Activated CD4-positive, alpha-beta T cell treated with anti-CD3 and anti-CD28 coated beads, Interleukin-2, amount 10 ng/mL, durations not matched to agents 7 days and 5 days (primary cell): ENCODE measurements at regions not wholly inside any gene's neighbourhood (a gene's known extent, or its start where the extent isn't known, plus 50 kb on each side); places are given as distances from the start of the nearest gene placed in this dataset.

Experiments
- CTCF ChIA-PET: fragments of 350-600 bp; sonication (Branson Sonifier 250); formaldehyde crosslinking; loops from one replicate; lab custom pipeline; 2021; ENCODE audit warnings: antibody characterized with exemption; lab: Charles Lee
- POLR2A ChIA-PET: fragments of 350-600 bp; sonication (Branson Sonifier 250); formaldehyde crosslinking; loops from one replicate; lab custom pipeline; 2021; ENCODE audit warnings: antibody characterized with exemption; lab: Charles Lee
- DNase-seq: peaks from one replicate; pipeline ENCODE4 v3.0.0-alpha.2; 2020
- H3K27ac Mint-ChIP-seq: one replicate; pipeline ENCODE4 v1.8.0; 2021; ENCODE audit warnings: mild to moderate bottlenecking, moderate library complexity, mixed read lengths
- H3K27me3 Mint-ChIP-seq: one replicate; pipeline ENCODE4 v1.8.0; 2021; ENCODE audit warnings: mixed read lengths
- H3K36me3 Mint-ChIP-seq: one replicate; pipeline ENCODE4 v1.8.0; 2021; ENCODE audit warnings: low read depth, mixed read lengths
- H3K4me1 Mint-ChIP-seq: one replicate; pipeline ENCODE4 v1.8.0; 2021; ENCODE audit warnings: mixed read lengths
- H3K4me3 Mint-ChIP-seq: one replicate; pipeline ENCODE4 v1.8.0; 2021; ENCODE audit warnings: mild to moderate bottlenecking, moderate library complexity, mixed read lengths
- H3K9me3 Mint-ChIP-seq: one replicate; pipeline ENCODE4 v1.8.0; 2021; ENCODE audit warnings: mixed read lengths

- Mint-ChIP-seq H3K27ac (peak overlapping the region; percentile 22), H3K27me3 (peaks cover 2% of the 10 kb centered on the region)
Observed at GRCh38 chr16:81185416-81185815, 53.1 kb upstream of the BCO1 start.

GRCh38 chr16:81181013-81181720, 57.3 kb upstream of the BCO1 start:
- no peak overlapping the region for H3K27ac Mint-ChIP-seq
- DNase-seq: no peak
- H3K27me3 Mint-ChIP-seq: peaks cover 2% of the 10 kb centered on the region
- ChIA-PET POLR2A (no interaction called here), CTCF (no interaction called here)
- no peaks in the 10 kb centered on the region for H3K4me1 Mint-ChIP-seq
- no peaks in the 10 kb centered on the region for H3K9me3 Mint-ChIP-seq
- H3K4me3 Mint-ChIP-seq: no peak overlapping the region
- H3K36me3 Mint-ChIP-seq: no peaks in the 10 kb centered on the region

More at GRCh38 chr16:81185416-81185815, 53.1 kb upstream of the BCO1 start:
- H3K4me1 Mint-ChIP-seq: no peaks in the 10 kb centered on the region
- ChIA-PET POLR2A (no interaction called here), CTCF (no interaction called here)
- H3K9me3 Mint-ChIP-seq: no peaks in the 10 kb centered on the region
- no peak for DNase-seq
- H3K36me3 Mint-ChIP-seq: no peaks in the 10 kb centered on the region
- no peak overlapping the region for H3K4me3 Mint-ChIP-seq

- no peak for DNase-seq
- Mint-ChIP-seq H3K4me1 (no peaks in the 10 kb centered on the region), H3K4me3 (no peak overlapping the region), H3K36me3 (no peaks in the 10 kb centered on the region), H3K27ac (no peak overlapping the region), H3K27me3 (peaks cover 2% of the 10 kb centered on the region), H3K9me3 (no peaks in the 10 kb centered on the region)
- POLR2A ChIA-PET: no interaction called here
- CTCF ChIA-PET: no interaction called here
Observed at GRCh38 chr16:81180578-81180977, 57.9 kb upstream of the BCO1 start.

DNA sequence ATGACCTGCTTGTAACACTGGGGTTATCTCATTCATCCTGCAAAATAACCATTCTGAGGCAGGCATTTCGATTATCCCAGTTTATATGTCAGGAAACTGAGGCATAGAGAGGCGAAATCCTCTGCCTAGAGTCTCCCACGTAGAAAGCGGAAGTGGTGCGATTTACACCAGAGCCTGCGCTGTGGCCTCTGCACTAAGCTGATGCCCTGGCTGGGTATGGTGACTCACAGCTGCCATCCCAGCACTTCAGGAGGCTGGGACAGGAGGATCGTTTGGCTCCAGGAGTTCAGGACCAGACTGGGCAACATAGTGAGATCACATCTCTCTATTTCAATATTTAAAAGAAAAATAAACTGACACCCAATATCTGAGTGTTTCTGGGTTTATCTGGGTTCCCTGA, 59.3 kb upstream of the BCO1 start:
- no peaks in the 10 kb centered on the region for H3K4me1 Mint-ChIP-seq
- CTCF ChIA-PET: interaction anchor here (0.9 kb wide), 1 partner anchor 30 kb away, joined by 5 read pairs; no protein-coding TSS in a partner anchor
- no peaks in the 10 kb centered on the region for H3K9me3 Mint-ChIP-seq
- no peak overlapping the region for H3K27ac Mint-ChIP-seq
- peaks cover 2% of the 10 kb centered on the region for H3K27me3 Mint-ChIP-seq
- H3K36me3 Mint-ChIP-seq: no peaks in the 10 kb centered on the region
- no peak overlapping the region for H3K4me3 Mint-ChIP-seq
- no peak for DNase-seq
- POLR2A ChIA-PET: no interaction called here

- peaks cover under 1% of the 10 kb centered on the region for H3K27me3 Mint-ChIP-seq
- ChIA-PET CTCF (no interaction called here), POLR2A (no interaction called here)
- no peaks in the 10 kb centered on the region for H3K36me3 Mint-ChIP-seq
- no peak overlapping the region for H3K27ac Mint-ChIP-seq
- H3K9me3 Mint-ChIP-seq: no peaks in the 10 kb centered on the region
- H3K4me3 Mint-ChIP-seq: no peak overlapping the region
- H3K4me1 Mint-ChIP-seq: no peaks in the 10 kb centered on the region
- no peak for DNase-seq
Observed at GRCh38 chr16:81175325-81175891, 63.1 kb upstream of the BCO1 start.

DNA sequence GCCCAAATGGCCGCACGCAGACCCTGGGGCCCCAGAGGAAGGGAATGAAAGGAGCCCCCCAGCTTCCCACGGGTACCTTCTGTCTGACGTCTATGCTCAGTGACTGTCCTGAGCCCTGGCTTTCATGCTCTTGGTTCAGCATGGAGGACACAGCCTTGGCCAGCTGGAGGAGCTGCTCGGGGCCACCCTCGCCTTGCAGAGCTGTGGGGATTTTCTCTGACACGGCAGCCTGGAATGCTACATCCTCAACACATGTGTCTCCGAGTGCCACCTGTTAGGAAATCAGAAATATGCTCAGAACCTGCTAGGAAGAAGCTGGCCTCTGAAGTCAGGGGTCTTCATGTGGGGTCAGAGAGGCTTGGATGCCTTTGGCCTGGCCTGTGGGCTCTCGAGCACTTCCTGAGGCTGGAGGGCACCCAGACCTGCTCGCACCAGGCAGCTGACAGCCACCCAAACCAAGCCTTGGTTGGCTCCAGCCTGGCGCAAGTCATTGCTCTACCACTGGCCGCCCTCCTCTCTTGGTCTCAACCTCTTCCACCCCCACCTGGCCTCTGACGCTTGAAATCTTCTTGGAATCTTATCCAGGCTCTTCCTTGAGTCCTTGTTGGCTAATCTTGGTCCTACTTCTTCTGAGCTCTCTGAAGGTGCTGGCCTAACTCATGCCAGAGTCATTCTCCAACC, 63.7 kb upstream of the BCO1 start:
- POLR2A ChIA-PET: no interaction called here
- H3K27ac Mint-ChIP-seq: no peak overlapping the region

GRCh38 chr16:81172769-81173658, 65.5 kb upstream of the BCO1 start:
- no peaks in the 10 kb centered on the region for H3K4me1 Mint-ChIP-seq
- H3K4me3 Mint-ChIP-seq: no peak overlapping the region
- H3K27me3 Mint-ChIP-seq: no peaks in the 10 kb centered on the region
- no peaks in the 10 kb centered on the region for H3K36me3 Mint-ChIP-seq
- no peaks in the 10 kb centered on the region for H3K9me3 Mint-ChIP-seq
- ChIA-PET POLR2A (no interaction called here), CTCF (no interaction called here)
- no peak overlapping the region for H3K27ac Mint-ChIP-seq
- DNase-seq: no peak

More for the DNA sequence above, 63.7 kb upstream of the BCO1 start:
- Mint-ChIP-seq H3K4me1 (no peaks in the 10 kb centered on the region), H3K36me3 (no peaks in the 10 kb centered on the region), H3K4me3 (no peak overlapping the region), H3K9me3 (no peaks in the 10 kb centered on the region), H3K27me3 (no peaks in the 10 kb centered on the region)
- no peak for DNase-seq
- CTCF ChIA-PET: no interaction called here

GRCh38 chr16:81170824-81171223, 67.7 kb upstream of the BCO1 start:
- Mint-ChIP-seq H3K27ac (no peak overlapping the region), H3K27me3 (peaks cover 5% of the 10 kb centered on the region), H3K4me3 (no peak overlapping the region), H3K36me3 (no peaks in the 10 kb centered on the region), H3K4me1 (no peaks in the 10 kb centered on the region), H3K9me3 (no peaks in the 10 kb centered on the region)
- ChIA-PET POLR2A (no interaction called here), CTCF (no interaction called here)
- no peak for DNase-seq

DNA sequence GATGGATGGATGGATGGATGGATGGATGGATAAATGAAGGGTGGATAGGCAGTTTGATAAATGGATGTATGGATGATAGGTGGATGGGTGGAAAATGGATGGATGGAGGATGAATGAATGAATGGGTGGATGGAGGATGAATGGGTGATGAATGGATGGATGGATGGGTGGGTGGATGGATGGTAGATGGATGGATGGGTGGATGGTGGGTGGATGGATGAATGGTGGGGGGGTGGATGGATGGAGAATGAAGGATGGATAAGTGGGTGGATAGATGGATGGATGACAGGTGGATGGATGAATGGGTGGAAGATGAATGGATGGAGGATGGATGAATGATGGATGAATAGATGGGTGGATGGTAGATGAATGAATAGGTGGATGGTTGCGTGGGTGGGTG, 70.1 kb upstream of the BCO1 start:
- Mint-ChIP-seq H3K9me3 (no peaks in the 10 kb centered on the region), H3K4me1 (no peaks in the 10 kb centered on the region), H3K27ac (no peak overlapping the region), H3K4me3 (no peak overlapping the region), H3K36me3 (no peaks in the 10 kb centered on the region), H3K27me3 (peaks cover 5% of the 10 kb centered on the region)
- ChIA-PET POLR2A (no interaction called here), CTCF (no interaction called here)
- DNase-seq: no peak

DNA sequence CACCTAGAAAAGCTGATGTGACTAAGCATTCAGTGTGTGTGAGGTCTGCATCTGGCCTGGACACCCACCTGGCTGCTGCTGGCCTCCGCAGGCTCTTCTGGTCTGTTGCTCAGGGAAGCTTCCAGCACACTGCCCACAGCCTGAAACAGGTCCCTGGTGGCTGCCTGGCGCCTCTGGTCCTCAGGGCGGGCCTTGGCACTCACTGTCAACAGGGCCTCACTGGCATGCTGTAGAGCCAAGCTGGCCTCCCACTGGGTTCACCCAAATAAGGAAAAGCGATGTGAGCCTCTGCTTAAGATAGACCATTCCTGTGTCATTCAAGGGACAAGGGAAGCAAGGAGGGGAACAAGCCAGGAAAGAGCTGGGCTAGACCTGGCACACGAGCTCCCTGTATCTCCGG, 70.6 kb upstream of the BCO1 start:
- Mint-ChIP-seq H3K36me3 (no peaks in the 10 kb centered on the region), H3K27ac (no peak overlapping the region), H3K4me1 (no peaks in the 10 kb centered on the region), H3K9me3 (no peaks in the 10 kb centered on the region), H3K27me3 (peaks cover 5% of the 10 kb centered on the region), H3K4me3 (no peak overlapping the region)
- DNase-seq: no peak
- ChIA-PET POLR2A (no interaction called here), CTCF (no interaction called here)

- Mint-ChIP-seq H3K9me3 (no peaks in the 10 kb centered on the region), H3K4me1 (no peaks in the 10 kb centered on the region), H3K36me3 (no peaks in the 10 kb centered on the region), H3K27me3 (peaks cover 5% of the 10 kb centered on the region), H3K27ac (no peak overlapping the region), H3K4me3 (no peak overlapping the region)
- POLR2A ChIA-PET: no interaction called here
- no peak for DNase-seq
- CTCF ChIA-PET: interaction anchor here (0.6 kb wide), 1 partner anchor 11 kb away, joined by 3 read pairs; no protein-coding TSS in a partner anchor
Observed at GRCh38 chr16:81166417-81167300, 70.5 kb upstream of the GCSH start.
